ENCODE measurements at regions not wholly inside any gene's neighbourhood (a gene's known extent, or its start where the extent isn't known, plus 50 kb on each side); places are given as distances from the start of the nearest gene placed in this dataset.
"Not testable (repeated sequence)": the region's sequence is repeated elsewhere in the genome, so short reads cannot be mapped to it uniquely, and the experiment has no call there.

DNA sequence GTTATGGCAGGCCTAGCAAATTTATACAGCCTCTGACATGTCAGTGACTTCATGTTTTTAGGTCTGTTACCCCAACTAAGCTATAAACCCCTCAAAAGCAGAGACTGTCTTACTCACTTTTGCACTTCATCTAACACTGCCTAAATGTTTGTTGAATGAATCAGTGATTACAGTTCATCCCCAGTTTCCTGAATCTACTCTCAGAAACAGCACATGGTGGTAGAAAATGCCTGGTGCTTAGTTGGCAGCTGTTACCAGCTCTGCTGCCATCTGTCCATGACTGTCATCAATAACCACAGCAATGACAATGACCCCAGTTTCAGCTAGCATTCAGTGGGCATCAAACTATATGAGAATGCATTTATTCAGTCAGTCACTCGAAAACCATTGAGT is 110.5 kb upstream of the SERBP1 start:
- H3K27me3 ChIP-seq (ENCODE audit: insufficient read depth, low read depth, severe bottlenecking) = no peaks in the 10 kb centered on the region
- H3K4me3 ChIP-seq (ENCODE audit: low read depth, low read length) = no peak overlapping the region
- TF ChIP-seq, protein P1, sequence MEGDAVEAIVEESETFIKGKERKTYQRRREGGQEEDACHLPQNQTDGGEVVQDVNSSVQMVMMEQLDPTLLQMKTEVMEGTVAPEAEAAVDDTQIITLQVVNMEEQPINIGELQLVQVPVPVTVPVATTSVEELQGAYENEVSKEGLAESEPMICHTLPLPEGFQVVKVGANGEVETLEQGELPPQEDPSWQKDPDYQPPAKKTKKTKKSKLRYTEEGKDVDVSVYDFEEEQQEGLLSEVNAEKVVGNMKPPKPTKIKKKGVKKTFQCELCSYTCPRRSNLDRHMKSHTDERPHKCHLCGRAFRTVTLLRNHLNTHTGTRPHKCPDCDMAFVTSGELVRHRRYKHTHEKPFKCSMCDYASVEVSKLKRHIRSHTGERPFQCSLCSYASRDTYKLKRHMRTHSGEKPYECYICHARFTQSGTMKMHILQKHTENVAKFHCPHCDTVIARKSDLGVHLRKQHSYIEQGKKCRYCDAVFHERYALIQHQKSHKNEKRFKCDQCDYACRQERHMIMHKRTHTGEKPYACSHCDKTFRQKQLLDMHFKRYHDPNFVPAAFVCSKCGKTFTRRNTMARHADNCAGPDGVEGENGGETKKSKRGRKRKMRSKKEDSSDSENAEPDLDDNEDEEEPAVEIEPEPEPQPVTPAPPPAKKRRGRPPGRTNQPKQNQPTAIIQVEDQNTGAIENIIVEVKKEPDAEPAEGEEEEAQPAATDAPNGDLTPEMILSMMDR (IDR thresholded peaks at IDR 0.05; ENCODE audit: low read depth, low read length) = no peak
- DNase-seq = no peak
- no peaks in the 10 kb centered on the region for H3K36me3 ChIP-seq
- peak overlapping the region; percentile 81 for H3K27ac ChIP-seq
- no peaks in the 10 kb centered on the region for H3K9me3 ChIP-seq (ENCODE audit: severe bottlenecking)

DNA sequence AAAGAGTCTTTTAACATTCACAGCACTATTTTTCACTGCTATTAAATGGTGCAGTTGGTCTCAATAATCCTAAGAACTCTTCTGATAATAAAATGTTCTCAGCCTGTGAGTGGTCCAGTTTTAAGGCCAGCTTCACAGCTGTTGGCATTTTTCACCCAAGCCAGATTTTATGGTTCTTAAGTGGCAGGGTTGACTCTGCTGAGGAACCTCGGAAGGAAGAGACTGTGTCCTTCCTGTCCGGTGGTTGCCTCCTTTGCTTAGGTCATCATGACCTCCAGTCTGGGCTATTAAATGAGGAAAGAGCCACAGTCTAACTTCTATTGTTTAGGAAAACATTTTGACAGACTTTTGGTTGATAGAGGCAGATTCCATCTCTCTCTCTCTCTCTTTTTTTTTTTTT is 112.5 kb upstream of the SERBP1 start:
- no peak overlapping the region for H3K27ac ChIP-seq
- H3K9me3 ChIP-seq (ENCODE audit: severe bottlenecking) = no peaks in the 10 kb centered on the region
- no peak overlapping the region for H3K4me3 ChIP-seq (ENCODE audit: low read depth, low read length)
- no peaks in the 10 kb centered on the region for H3K36me3 ChIP-seq
- TF ChIP-seq, protein P1 (IDR thresholded peaks at IDR 0.05; ENCODE audit: low read depth, low read length) = no peak
- H3K27me3 ChIP-seq (ENCODE audit: insufficient read depth, low read depth, severe bottlenecking) = no peaks in the 10 kb centered on the region
- DNase-seq = no peak

DNA sequence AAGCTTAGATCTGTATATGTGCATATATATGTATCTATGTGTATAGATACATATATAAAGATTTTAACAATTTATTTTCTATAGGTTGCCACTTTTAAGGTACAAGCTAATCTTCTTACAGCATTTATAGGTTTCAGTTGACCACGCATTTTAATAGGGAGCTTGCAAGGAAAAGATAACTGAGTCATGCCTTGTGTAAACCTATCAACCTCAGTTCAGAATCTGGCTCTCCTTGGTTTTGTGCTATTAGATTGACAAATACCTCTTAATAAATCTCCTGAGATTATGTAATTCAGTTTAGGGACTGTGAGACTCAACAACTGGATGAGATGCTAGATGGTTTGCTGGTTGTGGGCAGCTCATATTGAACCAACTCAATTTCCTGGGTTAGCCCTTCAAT is 114.7 kb upstream of the SERBP1 start:
- H3K27ac ChIP-seq = no peak overlapping the region
- no peak for DNase-seq
- TF ChIP-seq, protein P1 (IDR thresholded peaks at IDR 0.05; ENCODE audit: low read depth, low read length) = no peak

DNA sequence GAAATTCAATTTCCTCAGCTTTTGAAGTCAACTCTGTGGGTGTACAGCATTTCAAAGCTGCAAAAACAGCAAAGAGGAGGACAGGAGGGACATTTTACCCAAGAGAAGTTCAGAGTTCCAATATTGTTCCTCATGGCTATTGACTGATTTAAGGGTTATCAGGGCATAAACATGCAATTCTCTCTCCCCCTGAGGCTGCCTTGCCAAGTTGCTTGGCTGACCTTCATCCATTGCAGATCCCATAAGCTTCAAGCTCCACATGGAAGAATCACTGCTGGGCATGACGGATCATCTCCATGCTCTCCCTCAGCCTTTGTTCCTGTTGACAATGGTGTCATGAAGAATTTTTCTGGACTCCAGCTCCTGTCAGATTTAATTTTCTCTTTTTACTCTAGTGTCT is 115.2 kb upstream of the SERBP1 start:
- DNase-seq = no peak
- no peak overlapping the region for H3K4me3 ChIP-seq (ENCODE audit: low read depth, low read length)
- no peaks in the 10 kb centered on the region for H3K27me3 ChIP-seq (ENCODE audit: insufficient read depth, low read depth, severe bottlenecking)
- no peaks in the 10 kb centered on the region for H3K36me3 ChIP-seq
- H3K9me3 ChIP-seq (ENCODE audit: severe bottlenecking) = no peaks in the 10 kb centered on the region
- H3K27ac ChIP-seq = no peak overlapping the region
- TF ChIP-seq, protein P1 (IDR thresholded peaks at IDR 0.05; ENCODE audit: low read depth, low read length) = no peak

More for the DNA sequence above, 114.7 kb upstream of the SERBP1 start:
- Histone ChIP-seq H3K4me3 (ENCODE audit: low read depth, low read length) (no peak overlapping the region), H3K9me3 (ENCODE audit: severe bottlenecking) (no peaks in the 10 kb centered on the region), H3K36me3 (no peaks in the 10 kb centered on the region), H3K27me3 (ENCODE audit: insufficient read depth, low read depth, severe bottlenecking) (no peaks in the 10 kb centered on the region)

DNA sequence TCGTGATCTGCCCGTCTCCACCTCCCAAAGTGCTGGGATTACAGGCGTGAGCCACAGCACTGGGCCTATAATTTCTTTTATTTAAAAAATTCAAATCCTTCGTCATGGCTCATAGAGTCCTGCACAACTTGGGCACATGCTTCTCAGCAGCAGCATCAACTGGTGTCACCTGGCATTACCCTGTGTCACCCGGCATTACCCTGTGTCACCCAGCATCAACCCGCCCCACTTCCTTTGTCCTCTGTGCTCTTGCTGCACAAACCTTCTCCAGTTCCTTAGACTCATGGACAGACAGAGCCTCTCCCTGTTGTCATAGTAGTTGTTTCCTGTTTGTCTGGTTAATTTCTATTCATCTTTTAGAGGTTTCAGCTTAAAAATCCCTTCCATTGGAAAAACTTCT is 121.2 kb upstream of the SERBP1 start:
- no peak overlapping the region for H3K4me3 ChIP-seq (ENCODE audit: low read depth, low read length)
- no peak for DNase-seq
- H3K9me3 ChIP-seq (ENCODE audit: severe bottlenecking) = no peaks in the 10 kb centered on the region
- H3K36me3 ChIP-seq = no peaks in the 10 kb centered on the region
- H3K27ac ChIP-seq = no peak overlapping the region
- TF ChIP-seq, protein P1 (IDR thresholded peaks at IDR 0.05; ENCODE audit: low read depth, low read length) = no peak
- H3K27me3 ChIP-seq (ENCODE audit: insufficient read depth, low read depth, severe bottlenecking) = no peaks in the 10 kb centered on the region

DNA sequence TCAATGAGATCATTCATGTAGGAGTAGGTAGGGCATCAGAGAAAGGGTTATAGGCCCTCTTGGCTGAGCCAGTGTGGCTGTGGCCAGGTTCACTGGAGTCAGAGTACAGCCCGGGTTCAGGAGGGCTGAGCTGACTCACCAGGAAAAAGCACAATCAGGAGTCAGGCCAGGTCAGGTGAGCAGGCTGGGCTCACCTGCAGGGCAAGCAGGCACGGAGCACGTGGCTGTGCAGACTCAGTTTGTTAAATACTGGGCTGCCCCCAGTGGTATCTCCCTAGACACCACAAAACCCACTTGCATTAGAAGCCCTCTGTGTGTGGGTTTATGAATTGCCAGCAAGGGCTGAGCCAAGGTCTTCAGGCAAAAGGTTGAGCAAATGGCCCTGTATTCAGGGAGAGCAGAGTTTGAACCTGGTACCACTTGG is 122.1 kb upstream of the SERBP1 start:
- Histone ChIP-seq H3K27ac (no peak overlapping the region), H3K9me3 (ENCODE audit: severe bottlenecking) (no peaks in the 10 kb centered on the region), H3K4me3 (ENCODE audit: low read depth, low read length) (no peak overlapping the region), H3K27me3 (ENCODE audit: insufficient read depth, low read depth, severe bottlenecking) (no peaks in the 10 kb centered on the region), H3K36me3 (no peaks in the 10 kb centered on the region)
- TF ChIP-seq, protein P1 (IDR thresholded peaks at IDR 0.05; ENCODE audit: low read depth, low read length) = peak; percentile 26; the same call in 1 of the 2 replicates
- DNase-seq = no peak

DNA sequence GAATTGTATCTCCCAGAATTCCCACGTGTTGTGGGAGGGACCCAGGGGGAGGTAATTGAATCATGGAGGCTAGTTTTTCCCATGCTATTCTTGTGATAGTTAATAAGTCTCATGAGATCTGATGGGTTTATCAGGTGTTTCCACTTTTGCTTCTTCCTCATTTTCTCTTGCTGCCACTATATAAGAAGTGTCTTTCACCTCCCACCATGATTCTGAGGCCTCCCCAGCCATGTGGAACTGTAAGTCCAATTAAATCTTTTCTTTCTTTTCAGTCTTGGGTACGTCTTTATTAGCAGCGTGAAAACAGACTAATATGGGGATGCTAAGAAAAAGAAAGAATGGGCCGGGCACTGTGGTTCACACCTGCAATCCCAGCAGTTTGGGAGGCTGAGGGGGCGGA is 124.0 kb upstream of the SERBP1 start:
- H3K9me3 ChIP-seq (ENCODE audit: severe bottlenecking); H3K27ac ChIP-seq; H3K4me3 ChIP-seq (ENCODE audit: low read depth, low read length); H3K36me3 ChIP-seq; H3K27me3 ChIP-seq (ENCODE audit: insufficient read depth, low read depth, severe bottlenecking); DNase-seq: not testable (repeated sequence)

Measured in WERI-Rb-1 (cell line).